ENCODE measurements at regions not wholly inside any gene's neighbourhood (a gene's known extent, or its start where the extent isn't known, plus 50 kb on each side); places are given as distances from the start of the nearest gene placed in this dataset.
"Not testable (repeated sequence)": the region's sequence is repeated elsewhere in the genome, so short reads cannot be mapped to it uniquely, and the experiment has no call there.

- no peak for DNase-seq (ENCODE audit: low read depth, low spot score)
- WGBS (ENCODE audit: insufficient coverage, insufficient read length): no CpG with 5 or more reads among the region's 3 CpGs
- Histone ChIP-seq H3K27ac (ENCODE audit: low read length) (no peak overlapping the region), H3K4me3 (ENCODE audit: low read length) (no peak overlapping the region), H3K27me3 (ENCODE audit: control insufficient read depth, insufficient read depth, low read length) (no peaks in the 10 kb centered on the region), H3K36me3 (ENCODE audit: control insufficient read depth, insufficient read depth, low read length) (no peaks in the 10 kb centered on the region), H3K9me3 (ENCODE audit: control insufficient read depth, insufficient read depth, low read length) (no peaks in the 10 kb centered on the region), H3K4me1 (ENCODE audit: control insufficient read depth, insufficient read depth, low read length) (0 out of 2 replicates have a peak, but pooled peaks cover 1% of the 10 kb centered on the region)
Measured at GRCh38 chr12:75868501-75868900, 163.1 kb downstream of the PHLDA1 start.

GRCh38 chr12:75865315-75865714 lies 166.3 kb downstream of the PHLDA1 start:
- H3K36me3 ChIP-seq (ENCODE audit: control insufficient read depth, insufficient read depth, low read length): no peaks in the 10 kb centered on the region
- no peaks in the 10 kb centered on the region for H3K4me1 ChIP-seq (ENCODE audit: control insufficient read depth, insufficient read depth, low read length)
- no peak overlapping the region for H3K4me3 ChIP-seq (ENCODE audit: low read length)
- no CpG with 5 or more reads among the region's 3 CpGs for WGBS (ENCODE audit: insufficient coverage, insufficient read length)
- no peak overlapping the region for H3K27ac ChIP-seq (ENCODE audit: low read length)
- no peaks in the 10 kb centered on the region for H3K27me3 ChIP-seq (ENCODE audit: control insufficient read depth, insufficient read depth, low read length)
- no peaks in the 10 kb centered on the region for H3K9me3 ChIP-seq (ENCODE audit: control insufficient read depth, insufficient read depth, low read length)
- DNase-seq (ENCODE audit: low read depth, low spot score): no peak

- no peak for DNase-seq (ENCODE audit: low read depth, low spot score)
- no peaks in the 10 kb centered on the region for H3K9me3 ChIP-seq (ENCODE audit: control insufficient read depth, insufficient read depth, low read length)
- no peaks in the 10 kb centered on the region for H3K27me3 ChIP-seq (ENCODE audit: control insufficient read depth, insufficient read depth, low read length)
- no peak overlapping the region for H3K27ac ChIP-seq (ENCODE audit: low read length)
- H3K36me3 ChIP-seq (ENCODE audit: control insufficient read depth, insufficient read depth, low read length): no peaks in the 10 kb centered on the region
- H3K4me1 ChIP-seq (ENCODE audit: control insufficient read depth, insufficient read depth, low read length): no peaks in the 10 kb centered on the region
- H3K4me3 ChIP-seq (ENCODE audit: low read length): no peak overlapping the region
Measured at GRCh38 chr12:75864161-75864560, 167.4 kb downstream of the PHLDA1 start.

- no peaks in the 10 kb centered on the region for H3K27me3 ChIP-seq (ENCODE audit: control insufficient read depth, insufficient read depth, low read length)
- H3K4me3 ChIP-seq (ENCODE audit: low read length): no peak overlapping the region
- DNase-seq (ENCODE audit: low read depth, low spot score): no peak
- H3K27ac ChIP-seq (ENCODE audit: low read length): no peak overlapping the region
- no peaks in the 10 kb centered on the region for H3K4me1 ChIP-seq (ENCODE audit: control insufficient read depth, insufficient read depth, low read length)
- no CpG with 5 or more reads among the region's 7 CpGs for WGBS (ENCODE audit: insufficient coverage, insufficient read length)
- H3K36me3 ChIP-seq (ENCODE audit: control insufficient read depth, insufficient read depth, low read length): no peaks in the 10 kb centered on the region
- H3K9me3 ChIP-seq (ENCODE audit: control insufficient read depth, insufficient read depth, low read length): no peaks in the 10 kb centered on the region
Measured at GRCh38 chr12:75863533-75863932, 168.0 kb downstream of the PHLDA1 start.

- no peaks in the 10 kb centered on the region for H3K36me3 ChIP-seq (ENCODE audit: control insufficient read depth, insufficient read depth, low read length)
- no peaks in the 10 kb centered on the region for H3K9me3 ChIP-seq (ENCODE audit: control insufficient read depth, insufficient read depth, low read length)
- H3K27ac ChIP-seq (ENCODE audit: low read length): no peak overlapping the region
- H3K27me3 ChIP-seq (ENCODE audit: control insufficient read depth, insufficient read depth, low read length): no peaks in the 10 kb centered on the region
- no peaks in the 10 kb centered on the region for H3K4me1 ChIP-seq (ENCODE audit: control insufficient read depth, insufficient read depth, low read length)
- no peak for DNase-seq (ENCODE audit: low read depth, low spot score)
- no peak overlapping the region for H3K4me3 ChIP-seq (ENCODE audit: low read length)
- WGBS (ENCODE audit: insufficient coverage, insufficient read length): no CpG with 5 or more reads among the region's 2 CpGs
Measured at GRCh38 chr12:75862692-75863471, 168.7 kb downstream of the PHLDA1 start.

- DNase-seq (ENCODE audit: low read depth, low spot score): no peak
- no peaks in the 10 kb centered on the region for H3K4me1 ChIP-seq (ENCODE audit: control insufficient read depth, insufficient read depth, low read length)
- no peak overlapping the region for H3K4me3 ChIP-seq (ENCODE audit: low read length)
- H3K27ac ChIP-seq (ENCODE audit: low read length): no peak overlapping the region
- H3K27me3 ChIP-seq (ENCODE audit: control insufficient read depth, insufficient read depth, low read length): no peaks in the 10 kb centered on the region
- no peaks in the 10 kb centered on the region for H3K36me3 ChIP-seq (ENCODE audit: control insufficient read depth, insufficient read depth, low read length)
- WGBS (ENCODE audit: insufficient coverage, insufficient read length): no CpG with 5 or more reads among the region's 2 CpGs
- no peaks in the 10 kb centered on the region for H3K9me3 ChIP-seq (ENCODE audit: control insufficient read depth, insufficient read depth, low read length)
Measured at GRCh38 chr12:75859868-75860267, 171.7 kb downstream of the PHLDA1 start.

GRCh38 chr12:75856235-75856634 lies 175.3 kb downstream of the PHLDA1 start:
- H3K27me3 ChIP-seq (ENCODE audit: control insufficient read depth, insufficient read depth, low read length): no peaks in the 10 kb centered on the region
- H3K27ac ChIP-seq (ENCODE audit: low read length): no peak overlapping the region
- H3K9me3 ChIP-seq (ENCODE audit: control insufficient read depth, insufficient read depth, low read length): no peaks in the 10 kb centered on the region
- H3K4me3 ChIP-seq (ENCODE audit: low read length): no peak overlapping the region
- no CpG with 5 or more reads among the region's 1 CpG for WGBS (ENCODE audit: insufficient coverage, insufficient read length)
- DNase-seq (ENCODE audit: low read depth, low spot score): no peak
- no peaks in the 10 kb centered on the region for H3K36me3 ChIP-seq (ENCODE audit: control insufficient read depth, insufficient read depth, low read length)
- no peaks in the 10 kb centered on the region for H3K4me1 ChIP-seq (ENCODE audit: control insufficient read depth, insufficient read depth, low read length)

- no peak for DNase-seq (ENCODE audit: low read depth, low spot score)
- WGBS (ENCODE audit: insufficient coverage, insufficient read length): no CpG with 5 or more reads among the region's 2 CpGs
- Histone ChIP-seq H3K4me3 (ENCODE audit: low read length) (no peak overlapping the region), H3K9me3 (ENCODE audit: control insufficient read depth, insufficient read depth, low read length) (no peaks in the 10 kb centered on the region), H3K36me3 (ENCODE audit: control insufficient read depth, insufficient read depth, low read length) (no peaks in the 10 kb centered on the region), H3K4me1 (ENCODE audit: control insufficient read depth, insufficient read depth, low read length) (no peaks in the 10 kb centered on the region), H3K27ac (ENCODE audit: low read length) (no peak overlapping the region), H3K27me3 (ENCODE audit: control insufficient read depth, insufficient read depth, low read length) (no peaks in the 10 kb centered on the region)
Measured at GRCh38 chr12:75855360-75855759, 176.2 kb downstream of the PHLDA1 start.

GRCh38 chr12:75854681-75855309 lies 176.8 kb downstream of the PHLDA1 start:
- WGBS (ENCODE audit: insufficient coverage, insufficient read length): no CpG with 5 or more reads among the region's 4 CpGs
- no peak overlapping the region for H3K4me3 ChIP-seq (ENCODE audit: low read length)
- no peaks in the 10 kb centered on the region for H3K4me1 ChIP-seq (ENCODE audit: control insufficient read depth, insufficient read depth, low read length)
- DNase-seq (ENCODE audit: low read depth, low spot score): no peak
- H3K27ac ChIP-seq (ENCODE audit: low read length): no peak overlapping the region
- no peaks in the 10 kb centered on the region for H3K36me3 ChIP-seq (ENCODE audit: control insufficient read depth, insufficient read depth, low read length)
- no peaks in the 10 kb centered on the region for H3K9me3 ChIP-seq (ENCODE audit: control insufficient read depth, insufficient read depth, low read length)
- H3K27me3 ChIP-seq (ENCODE audit: control insufficient read depth, insufficient read depth, low read length): no peaks in the 10 kb centered on the region

GRCh38 chr12:75854137-75854536 lies 177.4 kb downstream of the PHLDA1 start:
- not testable (repeated sequence) for H3K4me3 ChIP-seq (ENCODE audit: low read length); H3K27me3 ChIP-seq (ENCODE audit: control insufficient read depth, insufficient read depth, low read length); H3K27ac ChIP-seq (ENCODE audit: low read length); DNase-seq (ENCODE audit: low read depth, low spot score); H3K4me1 ChIP-seq (ENCODE audit: control insufficient read depth, insufficient read depth, low read length); H3K36me3 ChIP-seq (ENCODE audit: control insufficient read depth, insufficient read depth, low read length); H3K9me3 ChIP-seq (ENCODE audit: control insufficient read depth, insufficient read depth, low read length)
- WGBS (ENCODE audit: insufficient coverage, insufficient read length): no CpG with 5 or more reads among the region's 5 CpGs

- Histone ChIP-seq H3K27ac (ENCODE audit: low read length) (no peak overlapping the region), H3K27me3 (ENCODE audit: control insufficient read depth, insufficient read depth, low read length) (no peaks in the 10 kb centered on the region), H3K36me3 (ENCODE audit: control insufficient read depth, insufficient read depth, low read length) (no peaks in the 10 kb centered on the region), H3K4me3 (ENCODE audit: low read length) (no peak overlapping the region), H3K4me1 (ENCODE audit: control insufficient read depth, insufficient read depth, low read length) (no peaks in the 10 kb centered on the region), H3K9me3 (ENCODE audit: control insufficient read depth, insufficient read depth, low read length) (no peaks in the 10 kb centered on the region)
- WGBS (ENCODE audit: insufficient coverage, insufficient read length): no CpG with 5 or more reads among the region's 2 CpGs
- DNase-seq (ENCODE audit: low read depth, low spot score): no peak
Measured at GRCh38 chr12:75853626-75854025, 177.9 kb downstream of the PHLDA1 start.
